SK-N-SH treated with all-trans-retinoic acid at 6 μM for 48 hours (cell line): ENCODE measurements at regions not wholly inside any gene's neighbourhood (a gene's known extent, or its start where the extent isn't known, plus 50 kb on each side); places are given as distances from the start of the nearest gene placed in this dataset.

Experiments used
- ATAC-seq: fragments of 200-7000 bp; cut with Tn5 transposase; 3 replicates; pipeline ENCODE4 v1.9.1; 2020; ENCODE audit warnings: mild to moderate bottlenecking, moderate library complexity
- ARNTL ChIP-seq: fragments of 450-650 bp; formaldehyde crosslinking; IDR thresholded peaks from 2 replicates; pipeline ENCODE4 v1.5.0; 2020; ENCODE audit warnings: low read depth, mild to moderate bottlenecking, moderate library complexity, borderline replicate concordance
- BACH2 ChIP-seq: fragments of 250-450 bp; sonication (Bioruptor Pico); IDR thresholded peaks from 2 replicates; pipeline ENCODE4 v1.9.0; 2021; ENCODE audit warnings: mild to moderate bottlenecking, borderline replicate concordance
- CSDC2 ChIP-seq: fragments of 250-450 bp; sonication (Bioruptor Pico); IDR thresholded peaks from 2 replicates; pipeline ENCODE4 v1.5.0; 2020; ENCODE audit warnings: mild to moderate bottlenecking, moderate library complexity
- CSRNP3 ChIP-seq: fragments of 250-450 bp; sonication (Bioruptor Pico); IDR thresholded peaks from 2 replicates; pipeline ENCODE4 v1.5.1; 2021; ENCODE audit warnings: mild to moderate bottlenecking, moderate library complexity
- ESRRG ChIP-seq: fragments of 250-450 bp; sonication (Bioruptor Pico); IDR thresholded peaks from 2 replicates; pipeline ENCODE4 v1.6.1; 2021; ENCODE audit warnings: mild to moderate bottlenecking
- GLIS3 ChIP-seq: fragments of 250-450 bp; sonication (Bioruptor Pico); IDR thresholded peaks from 2 replicates; pipeline ENCODE4 v1.5.0; 2020; ENCODE audit warnings: mild to moderate bottlenecking, moderate library complexity
- OSR1 ChIP-seq: fragments of 250-450 bp; sonication (Bioruptor Pico); IDR thresholded peaks from 2 replicates; pipeline ENCODE4 v1.8.0; 2022; ENCODE audit warnings: moderate library complexity, mild to moderate bottlenecking, inconsistent platforms
- PPARA ChIP-seq: fragments of 250-450 bp; sonication (Bioruptor Pico); IDR thresholded peaks from 2 replicates; pipeline ENCODE4 v1.5.0; 2020; ENCODE audit warnings: mild to moderate bottlenecking, borderline replicate concordance
- SNAI2 ChIP-seq: fragments of 250-450 bp; sonication (Bioruptor Pico); IDR thresholded peaks from 2 replicates; pipeline ENCODE4 v1.5.0; 2020; ENCODE audit warnings: mild to moderate bottlenecking, moderate library complexity
- TCF4 ChIP-seq: fragments of 250-450 bp; sonication (Bioruptor Pico); IDR thresholded peaks from 2 replicates; pipeline ENCODE4 v1.8.0; 2021; ENCODE audit warnings: mild to moderate bottlenecking, moderate library complexity, borderline replicate concordance
- TOX ChIP-seq: fragments of 250-450 bp; sonication (Bioruptor Pico); IDR thresholded peaks from 2 replicates; pipeline ENCODE4 v1.8.0; 2021; ENCODE audit warnings: mild to moderate bottlenecking, moderate library complexity, borderline replicate concordance
- TSHZ2 ChIP-seq: fragments of 250-450 bp; sonication (Bioruptor Pico); IDR thresholded peaks from 2 replicates; pipeline ENCODE4 v1.5.0; 2020; ENCODE audit warnings: mild to moderate bottlenecking, moderate library complexity
- ZC3H10 ChIP-seq: fragments of 250-450 bp; sonication (Bioruptor Pico); IDR thresholded peaks from 2 replicates; pipeline ENCODE4 v1.5.1; 2021; ENCODE audit warnings: mild to moderate bottlenecking, moderate library complexity
- ZFP3 ChIP-seq: fragments of 250-450 bp; sonication (Bioruptor Pico); IDR thresholded peaks from 2 replicates; pipeline ENCODE4 v1.5.0; 2020; ENCODE audit warnings: mild to moderate bottlenecking, moderate library complexity
- ZFP30 ChIP-seq: fragments of 450-650 bp; formaldehyde crosslinking; IDR thresholded peaks from 2 replicates; pipeline ENCODE4 v1.5.0; 2022; ENCODE audit warnings: mild to moderate bottlenecking, moderate library complexity
- ZNF565 ChIP-seq: fragments of 450-650 bp; formaldehyde crosslinking; conservative IDR thresholded peaks from 2 replicates; pipeline ENCODE4 v1.5.0; 2020; ENCODE audit warnings: low read depth, mild to moderate bottlenecking, moderate library complexity
- ZNF70 ChIP-seq: fragments of 450-650 bp; formaldehyde crosslinking; IDR thresholded peaks from 2 replicates; pipeline ENCODE4 v1.5.0; 2020; ENCODE audit warnings: mild to moderate bottlenecking, moderate library complexity
- ZNF8 ChIP-seq: fragments of 450-650 bp; formaldehyde crosslinking; IDR thresholded peaks from 2 replicates; pipeline ENCODE4 v1.5.0; 2020; ENCODE audit warnings: mild to moderate bottlenecking, moderate library complexity
- TF ChIP-seq, protein P1 (sequence below): fragments of 250-450 bp; sonication (Bioruptor Pico); IDR thresholded peaks from 2 replicates; pipeline ENCODE4 v1.8.0; 2020; ENCODE audit warnings: mild to moderate bottlenecking, moderate library complexity, borderline replicate concordance
- TF ChIP-seq, protein P2 (sequence below): fragments of 250-450 bp; sonication (Bioruptor Pico); IDR thresholded peaks from 2 replicates; pipeline ENCODE4 v1.5.1; 2020; ENCODE audit warnings: low read depth, mild to moderate bottlenecking, moderate library complexity

DNA sequence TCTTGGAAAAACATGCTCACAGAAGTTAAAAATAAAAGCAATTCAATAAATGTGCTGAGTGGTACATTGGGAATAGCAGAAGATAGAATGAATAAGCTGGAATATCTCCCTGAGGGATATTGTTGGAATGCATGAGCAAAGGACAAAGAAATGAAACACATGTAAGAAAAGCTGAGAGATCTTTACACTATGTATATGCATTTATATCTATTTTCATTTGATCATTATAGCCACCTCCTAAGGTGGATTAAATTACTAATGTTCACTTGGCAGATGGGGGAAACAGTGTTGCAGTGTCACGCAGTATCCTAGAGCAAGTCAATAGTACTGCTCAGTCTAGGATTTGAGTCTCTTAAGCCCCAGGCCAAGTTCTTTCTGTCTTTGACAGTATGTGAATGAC lies 542.0 kb upstream of the MARCKS start:
- ATAC-seq = no peak
- TF ChIP-seq ZFP30 (CRISPR knock-in tag) (0 out of 2 replicates have a peak, but pooled peaks have one; percentile 20), ARNTL (CRISPR knock-in tag) (no peak)

DNA sequence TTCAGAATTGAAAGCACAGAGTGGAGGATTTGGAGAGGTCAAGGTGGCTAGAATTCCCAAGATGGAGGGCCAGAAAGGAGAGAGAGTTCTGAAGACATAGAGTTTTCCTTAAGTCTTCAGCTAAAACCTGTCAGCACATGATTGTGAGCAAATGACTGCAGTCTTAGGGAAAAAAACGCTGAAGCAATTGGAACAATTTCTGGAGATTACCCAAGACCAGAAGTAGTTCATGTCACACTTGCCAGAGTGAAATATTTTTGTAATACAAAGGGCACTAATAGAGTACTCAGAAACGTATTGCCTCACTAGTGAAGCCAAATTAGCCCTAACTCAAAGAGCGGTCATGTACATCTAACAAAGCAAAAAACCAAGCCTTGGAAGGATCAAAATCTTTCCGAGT lies 541.3 kb upstream of the MARCKS start:
- TF ChIP-seq ZC3H10 (CRISPR knock-in tag) (no peak), ESRRG (CRISPR knock-in tag) (no peak), GLIS3 (no peak)
- no peak for ATAC-seq

DNA sequence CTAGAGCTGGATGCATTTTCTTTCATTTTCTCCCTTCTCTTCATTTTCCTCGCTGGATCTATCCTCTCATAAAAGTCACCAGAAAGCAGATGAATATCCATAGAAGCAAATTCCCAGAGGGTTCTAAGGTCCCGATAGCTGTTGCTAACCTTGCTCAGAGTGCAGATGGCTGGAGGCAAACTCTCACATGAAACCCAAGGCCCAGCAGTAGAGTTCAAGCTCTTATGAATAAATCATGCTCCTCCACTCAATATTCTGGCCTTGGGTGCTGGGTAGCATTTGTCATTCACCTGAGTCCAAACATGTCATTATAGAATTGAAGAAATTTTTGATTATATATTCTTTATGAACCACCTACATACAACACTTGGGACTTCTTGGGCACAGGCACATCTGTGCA lies 539.7 kb upstream of the MARCKS start:
- TF ChIP-seq TOX (CRISPR knock-in tag) = no peak
- TF ChIP-seq ZNF70 = no peak
- no peak for TF ChIP-seq ARNTL (CRISPR knock-in tag)
- TF ChIP-seq OSR1 (CRISPR knock-in tag) = no peak
- no peak for TF ChIP-seq ZC3H10 (CRISPR knock-in tag)
- TF ChIP-seq CSRNP3 (CRISPR knock-in tag) = no peak
- TF ChIP-seq, protein P1, sequence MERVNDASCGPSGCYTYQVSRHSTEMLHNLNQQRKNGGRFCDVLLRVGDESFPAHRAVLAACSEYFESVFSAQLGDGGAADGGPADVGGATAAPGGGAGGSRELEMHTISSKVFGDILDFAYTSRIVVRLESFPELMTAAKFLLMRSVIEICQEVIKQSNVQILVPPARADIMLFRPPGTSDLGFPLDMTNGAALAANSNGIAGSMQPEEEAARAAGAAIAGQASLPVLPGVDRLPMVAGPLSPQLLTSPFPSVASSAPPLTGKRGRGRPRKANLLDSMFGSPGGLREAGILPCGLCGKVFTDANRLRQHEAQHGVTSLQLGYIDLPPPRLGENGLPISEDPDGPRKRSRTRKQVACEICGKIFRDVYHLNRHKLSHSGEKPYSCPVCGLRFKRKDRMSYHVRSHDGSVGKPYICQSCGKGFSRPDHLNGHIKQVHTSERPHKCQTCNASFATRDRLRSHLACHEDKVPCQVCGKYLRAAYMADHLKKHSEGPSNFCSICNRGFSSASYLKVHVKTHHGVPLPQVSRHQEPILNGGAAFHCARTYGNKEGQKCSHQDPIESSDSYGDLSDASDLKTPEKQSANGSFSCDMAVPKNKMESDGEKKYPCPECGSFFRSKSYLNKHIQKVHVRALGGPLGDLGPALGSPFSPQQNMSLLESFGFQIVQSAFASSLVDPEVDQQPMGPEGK (CRISPR knock-in tag) = no peak
- TF ChIP-seq ZNF565 (CRISPR knock-in tag) = no peak
- TF ChIP-seq TCF4 (CRISPR knock-in tag) = no peak
- TF ChIP-seq PPARA = no peak
- TF ChIP-seq ZFP30 (CRISPR knock-in tag) = no peak
- TF ChIP-seq TSHZ2 (CRISPR knock-in tag) = no peak
- TF ChIP-seq SNAI2 (CRISPR knock-in tag) = no peak
- no peak for TF ChIP-seq ZFP3 (CRISPR knock-in tag)
- TF ChIP-seq, protein P2, sequence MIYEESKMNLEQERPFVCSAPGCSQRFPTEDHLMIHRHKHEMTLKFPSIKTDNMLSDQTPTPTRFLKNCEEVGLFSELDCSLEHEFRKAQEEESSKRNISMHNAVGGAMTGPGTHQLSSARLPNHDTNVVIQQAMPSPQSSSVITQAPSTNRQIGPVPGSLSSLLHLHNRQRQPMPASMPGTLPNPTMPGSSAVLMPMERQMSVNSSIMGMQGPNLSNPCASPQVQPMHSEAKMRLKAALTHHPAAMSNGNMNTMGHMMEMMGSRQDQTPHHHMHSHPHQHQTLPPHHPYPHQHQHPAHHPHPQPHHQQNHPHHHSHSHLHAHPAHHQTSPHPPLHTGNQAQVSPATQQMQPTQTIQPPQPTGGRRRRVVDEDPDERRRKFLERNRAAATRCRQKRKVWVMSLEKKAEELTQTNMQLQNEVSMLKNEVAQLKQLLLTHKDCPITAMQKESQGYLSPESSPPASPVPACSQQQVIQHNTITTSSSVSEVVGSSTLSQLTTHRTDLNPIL (CRISPR knock-in tag) = no peak
- TF ChIP-seq ZNF8 (CRISPR knock-in tag) = no peak
- TF ChIP-seq ESRRG (CRISPR knock-in tag) = no peak
- no peak for TF ChIP-seq CSDC2
- ATAC-seq = no peak

DNA sequence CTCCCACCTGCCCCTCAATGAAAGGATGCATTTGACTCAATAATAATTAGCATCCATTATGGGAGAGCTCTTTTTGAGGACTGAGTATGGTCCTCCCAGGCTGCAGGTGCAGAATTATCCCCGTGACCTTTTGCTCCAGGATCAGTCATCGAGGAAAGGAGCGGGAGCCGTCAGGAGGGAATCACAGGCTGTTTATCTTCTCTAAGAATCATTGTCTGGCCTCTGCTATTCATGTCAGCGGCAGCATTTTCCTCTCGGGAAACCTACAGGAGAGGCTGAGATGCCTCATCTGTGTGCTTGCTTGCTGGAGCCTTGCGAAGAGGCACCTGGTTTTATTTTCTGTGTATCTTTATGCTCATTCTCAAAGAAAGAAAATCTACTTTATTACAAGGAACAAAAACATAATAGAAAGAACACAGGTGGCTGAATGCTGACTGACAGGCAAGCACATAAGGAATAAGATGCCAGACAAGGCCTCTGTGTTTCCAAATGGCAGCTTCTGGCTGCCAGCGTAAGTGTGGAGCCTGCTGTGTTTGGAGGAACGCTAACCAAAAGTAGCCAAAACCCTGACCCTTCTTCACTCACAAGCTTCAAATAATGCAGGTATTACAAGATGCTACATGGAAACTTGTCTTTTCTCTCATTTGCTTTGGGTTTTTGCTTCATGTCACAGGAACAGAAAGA lies 539.1 kb upstream of the MARCKS start:
- no peak for ATAC-seq
- no peak for TF ChIP-seq ZC3H10 (CRISPR knock-in tag)
- TF ChIP-seq ZFP3 (CRISPR knock-in tag) = no peak
- no peak for TF ChIP-seq ARNTL (CRISPR knock-in tag)
- TF ChIP-seq, protein P1 (CRISPR knock-in tag) = no peak
- TF ChIP-seq ESRRG (CRISPR knock-in tag) = no peak
- no peak for TF ChIP-seq BACH2 (CRISPR knock-in tag)
- TF ChIP-seq TCF4 (CRISPR knock-in tag) = no peak
